ENCODE measurements at regions not wholly inside any gene's neighbourhood (a gene's known extent, or its start where the extent isn't known, plus 50 kb on each side); places are given as distances from the start of the nearest gene placed in this dataset.

DNA sequence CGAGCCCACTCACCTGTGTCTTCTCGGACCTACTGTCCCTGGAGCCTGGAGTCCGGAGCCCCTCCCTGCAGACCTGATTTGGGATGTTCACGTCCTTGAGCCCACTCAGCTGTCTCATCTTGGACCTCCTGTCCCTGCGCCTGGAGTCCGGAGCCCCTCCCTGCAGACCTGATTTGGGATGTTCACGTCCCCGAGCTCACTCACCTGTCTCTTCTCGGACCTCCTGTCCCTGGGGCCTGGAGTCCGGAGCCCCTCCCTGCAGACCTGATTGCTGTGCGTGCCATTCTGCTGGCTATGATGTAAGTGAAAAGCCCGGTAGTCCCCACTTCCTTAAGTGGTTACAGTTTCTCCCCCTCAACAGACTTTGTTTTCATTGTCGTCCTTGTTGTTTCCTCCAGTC, 867.1 kb downstream of the BRD1 start:
- DNase-seq (ENCODE audit: low read depth in 2 of 2) = no peak

DNA sequence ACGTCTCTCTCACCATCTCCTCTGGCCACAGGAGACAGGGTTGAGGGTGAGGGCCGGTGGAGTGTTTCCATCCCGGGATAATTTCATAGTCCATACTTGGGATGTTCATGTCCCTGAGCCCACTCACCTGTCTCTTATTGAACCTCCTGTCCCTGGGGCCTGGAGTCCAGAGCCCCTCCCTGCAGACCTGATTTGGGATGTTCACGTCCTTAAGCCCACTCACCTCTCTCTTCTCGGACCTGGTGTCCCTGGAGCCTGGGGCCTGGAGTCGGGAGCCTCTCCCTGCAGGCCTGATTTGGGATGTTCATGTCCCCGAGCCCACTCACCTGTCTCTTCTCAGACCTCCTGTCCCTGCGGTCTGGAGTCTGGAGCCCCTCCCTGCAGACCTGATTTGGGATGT, 868.2 kb downstream of the BRD1 start:
- no peak for DNase-seq (ENCODE audit: low read depth in 2 of 2)

DNA sequence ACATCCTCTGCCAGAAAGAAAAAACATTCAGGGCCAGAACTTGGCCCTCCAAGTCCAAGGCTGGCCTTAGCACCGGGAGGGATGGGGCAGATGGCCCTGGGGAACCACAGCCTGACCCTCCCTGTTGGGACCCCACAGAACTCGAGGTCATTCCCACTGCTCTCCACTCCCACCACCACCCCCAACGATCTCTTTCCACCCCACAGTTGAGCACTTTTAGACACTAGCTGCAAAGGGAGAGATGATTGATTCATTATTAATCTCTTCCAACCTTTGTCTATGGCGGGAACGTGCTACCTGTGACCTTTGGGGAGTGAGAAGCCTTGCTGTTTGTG, 869.7 kb downstream of the BRD1 start:
- no peak for DNase-seq (ENCODE audit: low read depth in 2 of 2)

DNA sequence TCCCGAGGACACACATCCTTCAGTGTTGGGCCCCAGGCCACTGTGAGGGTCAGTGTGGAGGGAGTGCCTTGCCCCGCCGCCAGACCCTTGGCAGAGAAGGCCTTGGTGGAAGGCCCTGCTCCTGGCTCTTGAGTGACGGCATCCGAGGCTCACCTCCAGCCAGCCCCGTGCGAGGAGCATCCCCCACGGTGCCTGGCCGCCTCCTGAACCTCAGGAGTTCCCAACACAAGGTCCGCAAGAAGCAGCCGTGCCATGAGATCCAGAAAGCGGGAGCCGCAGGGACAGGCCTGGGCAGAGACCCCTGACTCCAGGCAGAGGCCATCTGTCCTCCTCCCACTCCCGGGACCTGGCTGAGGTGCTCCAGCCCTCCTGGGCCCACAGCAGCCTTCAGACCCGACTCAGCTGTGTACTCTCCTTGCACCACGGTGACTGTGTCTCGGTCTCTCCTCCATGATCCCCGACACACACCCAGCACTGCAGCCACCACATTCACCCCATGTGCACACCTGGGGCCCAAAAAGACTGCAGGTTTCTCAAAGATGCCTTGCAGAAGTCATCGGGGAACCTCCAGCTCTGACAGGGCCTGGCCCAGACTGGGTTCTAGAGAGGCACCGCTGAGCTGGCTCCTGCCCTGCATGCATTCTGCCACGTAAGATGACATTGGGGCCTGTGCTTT, 870.2 kb downstream of the BRD1 start:
- no peak for DNase-seq (ENCODE audit: low read depth in 2 of 2)

DNA sequence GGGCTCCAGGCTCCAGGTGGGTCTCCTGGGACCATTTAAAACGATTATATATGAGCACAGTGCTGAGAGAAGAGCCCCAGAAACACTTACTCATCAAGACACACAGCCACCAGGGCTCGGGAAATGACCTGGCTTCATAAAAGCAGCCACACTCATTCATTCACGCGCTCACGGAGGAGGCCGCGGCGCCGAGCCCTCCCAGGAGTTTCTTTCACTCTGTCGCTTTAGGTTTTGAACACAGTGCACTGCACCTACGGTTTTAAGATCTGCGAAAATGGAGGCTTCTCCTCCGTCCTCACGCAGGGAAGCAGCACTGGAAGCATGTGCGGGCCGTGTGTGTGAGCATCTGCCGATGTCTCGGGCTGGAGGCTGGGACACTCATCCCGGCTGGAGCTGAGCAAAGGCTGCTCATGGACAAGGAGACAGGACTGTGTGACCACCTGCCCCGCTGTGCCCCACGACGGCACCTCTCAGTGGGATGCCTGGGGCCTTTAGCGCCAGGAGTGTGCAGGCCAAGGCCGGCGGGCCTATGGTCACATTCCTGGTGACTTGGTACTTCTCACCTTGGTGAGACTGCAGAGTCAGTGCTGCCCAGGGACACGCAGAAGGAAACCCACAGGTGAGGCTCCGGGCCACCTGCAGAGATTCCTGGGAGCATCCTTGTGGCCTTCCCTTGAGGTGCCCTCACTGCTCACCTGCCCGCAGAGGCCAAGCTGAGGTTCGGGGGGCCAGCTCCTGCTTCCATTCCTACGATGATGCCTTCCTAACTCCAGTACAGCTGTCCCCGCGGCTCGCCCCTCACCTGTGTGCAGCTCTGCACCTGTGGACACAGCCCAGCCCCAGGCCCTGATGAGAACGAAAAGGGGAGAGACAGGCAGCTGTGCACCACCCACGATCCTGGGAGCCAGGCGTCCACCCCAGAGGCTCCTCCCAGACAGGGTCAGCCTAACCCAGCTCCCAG, 872.0 kb downstream of the BRD1 start:
- DNase-seq (ENCODE audit: low read depth in 2 of 2) = no peak

DNA sequence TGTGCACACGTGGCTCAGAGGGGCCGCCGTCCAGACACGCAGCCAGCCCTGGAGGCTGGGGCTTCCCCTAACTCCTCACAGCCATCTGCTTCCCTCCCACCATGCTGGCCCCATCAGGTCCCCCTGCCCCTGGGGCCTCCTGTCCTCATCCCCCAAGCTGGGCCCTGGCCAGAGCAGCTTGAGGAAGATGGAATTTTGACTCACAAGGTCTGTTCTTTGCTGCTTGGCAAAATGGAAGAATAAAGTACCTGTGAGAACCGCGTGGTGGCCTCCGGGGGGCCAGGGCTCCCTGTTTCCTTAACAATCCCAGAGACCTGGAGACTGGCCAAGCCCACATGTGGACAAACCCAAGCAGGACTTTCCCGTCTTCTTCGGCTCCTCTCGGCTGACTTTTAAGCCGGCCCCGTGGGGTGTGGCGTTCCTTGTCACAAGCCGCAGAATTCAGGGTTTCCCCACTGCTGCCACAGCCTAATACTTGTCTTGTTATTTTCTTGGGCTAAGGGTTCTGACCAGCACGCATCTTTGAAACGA, 872.8 kb downstream of the BRD1 start:
- DNase-seq (ENCODE audit: low read depth in 2 of 2) = no peak

DNA sequence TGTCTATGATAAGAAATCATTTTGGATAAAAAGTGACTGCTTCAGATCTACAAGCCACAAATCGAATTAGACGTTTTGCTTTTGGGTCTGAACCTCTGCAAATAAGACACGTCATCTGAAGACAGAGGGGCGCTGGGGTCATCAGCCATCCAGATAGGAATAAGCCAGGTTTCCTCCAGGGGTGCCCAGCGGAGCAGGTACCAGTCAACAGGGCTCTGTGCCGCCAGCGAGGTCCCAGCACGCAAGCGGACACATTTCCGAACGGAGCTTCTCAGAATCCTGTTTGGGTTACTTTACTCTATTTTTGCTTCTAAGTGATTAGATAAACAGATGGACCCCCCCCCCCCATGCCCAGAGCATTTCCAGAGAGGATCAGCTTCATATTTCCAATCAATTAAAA, 873.8 kb downstream of the BRD1 start:
- DNase-seq (ENCODE audit: low read depth in 2 of 2) = no peak

DNA sequence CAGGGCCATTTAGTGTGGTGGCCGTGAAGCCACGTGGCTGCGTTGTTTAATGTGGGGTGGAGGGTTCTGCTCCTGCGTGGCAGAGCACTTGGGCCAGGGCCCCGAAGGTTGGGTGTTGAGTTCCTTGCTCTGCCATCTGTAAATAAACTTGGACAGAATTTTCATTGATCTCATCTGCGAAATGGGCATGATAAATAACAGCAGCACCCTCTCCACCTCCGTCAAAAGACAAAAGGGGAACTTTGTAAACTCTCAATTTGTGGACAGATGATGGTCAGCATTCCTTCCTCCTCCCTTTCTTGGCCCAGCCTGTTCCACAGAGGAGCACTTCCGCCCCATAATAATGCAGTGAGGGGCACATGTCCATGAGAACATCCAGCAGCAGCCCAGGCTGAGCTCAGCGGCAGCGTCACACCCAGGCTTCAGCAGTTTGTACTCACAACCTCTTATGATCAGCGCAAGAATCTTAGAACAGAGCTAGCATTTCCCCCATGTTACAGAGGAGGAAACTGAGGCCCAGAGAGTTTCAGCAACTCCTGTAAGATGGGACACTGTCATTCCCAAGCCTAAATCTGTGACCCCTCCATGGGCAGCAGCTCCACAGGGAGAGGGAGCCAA, 874.5 kb downstream of the BRD1 start:
- DNase-seq (ENCODE audit: low read depth in 2 of 2) = no peak

DNA sequence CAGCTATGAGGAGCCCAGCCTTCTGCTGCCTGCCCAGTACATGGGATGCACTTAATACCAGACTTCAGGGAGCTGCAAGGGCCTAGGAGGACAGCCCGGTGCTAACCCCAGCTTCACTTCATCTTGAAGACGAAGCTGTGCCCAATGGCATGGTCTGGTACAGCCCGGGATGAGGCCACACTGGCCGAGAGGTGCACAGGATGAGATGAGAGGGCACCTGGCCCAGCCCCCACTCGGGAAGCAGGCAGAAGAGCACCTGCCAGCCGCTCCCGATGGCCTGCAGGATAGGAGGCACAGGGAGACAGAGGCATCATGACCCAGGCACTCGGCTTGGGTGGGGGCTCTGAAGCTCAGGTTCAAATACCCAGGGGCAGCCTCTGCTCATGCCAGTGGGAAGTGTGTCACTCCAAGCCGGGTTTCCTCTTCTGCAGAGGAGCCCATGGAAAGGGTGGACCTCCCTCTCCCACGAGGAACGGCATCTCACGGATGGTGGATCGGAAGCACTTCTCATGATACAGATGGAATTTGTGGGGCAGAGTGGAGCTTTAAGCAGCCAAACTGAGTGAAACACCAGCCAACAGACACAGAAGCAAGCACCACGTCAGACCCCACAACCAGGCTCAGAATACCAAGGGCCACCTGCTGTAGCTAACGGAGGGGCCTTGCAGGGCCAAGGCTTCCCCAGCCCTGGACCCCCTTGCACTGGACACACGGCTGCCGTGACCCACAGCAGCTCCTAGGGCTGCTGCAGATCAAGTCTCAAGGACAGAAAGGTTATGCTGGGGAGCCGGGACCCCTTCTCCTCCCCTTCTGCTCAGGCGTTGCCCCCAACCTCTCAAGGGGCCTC, 875.2 kb downstream of the BRD1 start:
- no peak for DNase-seq (ENCODE audit: low read depth in 2 of 2)

DNA sequence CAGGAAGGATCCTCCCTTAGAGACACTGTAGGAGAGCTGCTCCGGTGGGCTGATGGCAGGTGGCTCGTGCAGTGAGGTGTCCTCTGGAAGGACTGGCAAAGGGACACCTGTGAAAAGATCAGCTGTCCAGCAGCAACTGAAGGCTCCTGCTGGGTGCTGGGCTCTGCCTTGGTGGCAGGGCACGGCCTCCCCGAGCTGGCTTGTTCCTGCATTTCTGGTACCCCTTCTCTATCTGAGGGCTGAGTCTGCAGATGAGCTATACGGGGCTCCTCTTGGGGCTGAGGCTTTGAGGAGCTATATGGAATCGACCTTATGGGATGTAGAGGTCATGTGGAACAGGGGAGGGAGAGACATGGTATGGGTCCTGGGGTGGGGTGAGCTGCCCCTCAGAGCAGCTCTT, 875.8 kb downstream of the BRD1 start:
- no peak for DNase-seq (ENCODE audit: low read depth in 2 of 2)

DNA sequence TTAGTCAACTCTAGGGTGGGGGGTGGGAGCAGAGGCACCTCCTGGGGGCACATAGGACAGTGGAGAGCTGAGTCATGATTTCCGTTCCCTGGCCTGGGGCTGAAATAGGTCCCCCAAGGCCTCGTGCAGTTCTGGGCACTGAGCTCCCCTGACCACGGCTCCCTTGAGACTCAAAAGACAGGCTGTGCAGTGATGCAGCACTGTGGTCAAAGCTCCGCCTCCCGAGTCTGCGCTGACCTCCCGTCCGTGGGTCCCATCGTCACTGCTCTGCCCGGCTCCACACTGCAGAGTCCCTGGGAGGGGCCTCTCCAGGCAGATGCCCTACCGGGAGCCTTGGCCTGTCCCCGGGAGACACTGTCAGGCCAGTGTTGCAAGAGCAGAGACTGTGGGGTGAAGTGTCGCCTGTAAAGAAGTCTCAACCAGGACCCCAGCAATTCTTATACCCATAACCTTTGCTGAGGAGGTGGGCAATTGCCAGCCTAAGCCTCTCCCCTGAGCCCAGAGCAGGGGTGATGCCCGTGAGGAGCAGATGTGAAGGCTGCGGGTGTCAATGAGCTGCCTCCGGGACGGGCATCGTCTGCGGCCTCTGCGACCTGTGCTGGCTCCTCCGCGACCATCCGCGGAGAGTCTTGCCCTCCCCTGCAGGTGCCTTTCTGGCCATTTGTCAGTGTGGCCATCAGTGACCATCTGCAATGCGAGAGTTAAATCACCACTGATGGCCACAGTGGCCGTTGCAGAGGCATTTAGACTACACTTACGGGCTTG, 877.3 kb downstream of the BRD1 start:
- DNase-seq (ENCODE audit: low read depth in 2 of 2) = no peak

DNA sequence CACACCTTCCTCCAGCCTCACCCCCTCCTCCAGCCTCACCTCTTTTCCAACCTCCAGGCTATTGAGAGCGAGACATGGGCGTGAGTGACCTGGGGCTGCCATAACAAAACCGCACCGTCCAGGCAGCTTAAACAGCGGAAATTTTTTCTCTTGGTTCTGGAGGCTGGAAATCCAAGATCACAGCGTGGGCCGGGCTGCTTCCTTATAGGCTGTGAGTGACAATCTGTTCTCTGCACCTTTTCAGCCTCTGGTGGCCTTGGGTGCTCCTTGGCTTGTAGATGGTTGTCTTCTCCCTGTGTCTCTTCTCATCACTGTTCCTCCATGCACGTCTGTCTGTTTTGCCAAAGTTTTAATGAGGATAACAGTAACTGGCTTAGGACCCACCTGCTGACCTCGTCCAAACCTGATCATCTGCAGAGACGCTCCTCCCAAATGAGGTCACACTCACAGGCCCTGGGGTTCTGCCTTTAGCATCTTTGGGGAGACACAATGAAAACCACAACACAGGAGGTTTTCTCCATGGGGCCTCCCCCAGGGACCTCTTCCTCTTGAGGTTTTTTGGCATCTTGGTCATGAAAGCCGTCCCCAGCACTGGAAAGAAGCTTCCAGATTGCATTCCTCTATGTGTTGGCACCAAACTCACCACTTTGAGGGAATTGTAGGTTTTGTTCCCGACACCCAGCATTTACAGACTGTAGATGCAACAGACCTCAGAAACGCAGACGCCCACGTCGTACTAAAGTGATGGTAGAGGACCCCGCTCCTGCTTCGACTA, 878.1 kb downstream of the BRD1 start:
- no peak for DNase-seq (ENCODE audit: low read depth in 2 of 2)

DNA sequence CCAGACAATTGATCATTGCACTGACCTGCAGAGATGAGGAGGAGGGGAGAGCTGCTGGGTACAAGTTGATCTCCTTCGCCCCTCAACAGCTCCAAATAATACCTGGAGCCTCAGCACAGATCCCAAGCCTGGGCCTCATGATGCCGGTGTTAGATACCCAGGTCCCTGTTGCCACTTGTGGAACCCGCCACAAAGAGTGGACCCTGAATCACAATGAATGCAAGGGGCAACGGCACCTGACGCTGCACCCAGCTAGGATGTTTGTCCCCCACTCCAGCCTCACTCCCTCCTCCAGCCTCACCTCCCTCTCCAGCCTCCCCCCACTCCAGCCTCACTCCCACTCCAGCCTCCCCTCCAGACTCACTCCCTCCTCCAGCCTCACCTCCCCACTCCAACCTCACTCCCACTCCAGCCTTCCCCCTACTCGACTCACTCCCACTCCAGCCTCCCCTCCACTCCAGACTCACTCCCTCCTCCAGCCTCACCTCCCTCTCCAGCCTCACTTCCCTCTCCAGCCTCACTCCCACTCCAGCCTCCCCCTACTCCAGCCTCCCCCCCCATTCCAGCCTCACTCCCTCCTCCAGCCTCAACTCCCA, 879.0 kb downstream of the BRD1 start:
- DNase-seq (ENCODE audit: low read depth in 2 of 2) = no peak

DNA sequence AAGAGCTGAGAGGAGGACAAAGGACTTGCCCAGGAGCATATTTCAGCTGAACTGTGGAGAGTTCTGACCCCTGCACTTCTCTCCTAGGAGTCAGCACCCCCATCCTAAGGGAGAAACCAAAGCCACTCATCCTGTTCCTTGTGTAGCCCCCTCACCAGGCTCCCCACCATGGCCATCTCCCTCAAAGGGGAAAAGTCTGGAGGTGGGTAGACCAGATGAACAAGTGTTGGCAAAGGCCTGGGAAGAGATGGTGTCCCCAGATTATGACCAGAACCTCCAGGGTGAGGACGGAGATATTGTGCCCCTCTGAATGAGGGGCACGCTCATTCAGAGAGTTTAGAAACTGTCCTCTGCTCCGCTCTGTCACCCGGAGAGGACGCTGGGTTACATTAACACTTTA, 880.0 kb downstream of the BRD1 start:
- no peak for DNase-seq (ENCODE audit: low read depth in 2 of 2)

DNA sequence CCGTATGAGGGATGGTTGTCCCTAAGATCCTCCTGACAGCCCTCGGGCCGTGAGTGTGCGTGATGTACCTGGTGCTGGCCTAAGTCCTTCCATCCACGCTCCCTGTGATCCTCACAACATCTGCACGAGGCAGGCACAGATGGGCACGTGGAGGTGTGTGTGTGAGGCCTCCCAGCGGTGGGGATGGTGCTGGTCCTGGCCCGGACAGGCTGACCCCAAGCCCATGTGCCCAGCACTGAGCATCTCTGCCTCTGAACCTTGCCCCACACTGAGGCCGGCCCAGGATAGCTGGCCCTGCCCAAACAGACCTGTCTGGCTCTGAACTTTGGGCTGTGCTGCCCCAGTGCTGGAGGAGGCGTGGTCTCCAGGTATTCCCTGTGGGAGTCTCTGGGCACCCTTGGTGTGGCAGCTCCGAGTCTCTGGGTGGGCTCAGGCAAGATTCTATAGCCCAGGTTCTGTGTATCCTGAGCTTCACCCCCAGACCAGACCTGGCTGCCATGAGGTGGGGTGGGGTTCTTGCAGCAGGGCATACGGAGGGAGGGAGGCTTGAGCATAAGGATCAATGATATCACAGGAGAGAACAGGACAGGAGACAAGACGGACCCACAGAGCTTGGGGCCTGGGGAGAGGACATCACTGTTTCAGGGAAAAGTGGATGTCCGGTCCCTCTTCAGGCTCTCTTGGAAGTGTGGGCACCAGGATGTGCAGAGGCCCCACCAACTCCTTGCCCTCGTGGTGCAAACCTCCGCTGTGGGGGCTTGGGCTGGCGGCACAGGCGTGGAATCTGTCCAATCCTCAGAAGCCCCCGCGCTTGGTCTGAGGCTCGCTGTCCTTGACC, 881.8 kb downstream of the BRD1 start:
- no peak for DNase-seq (ENCODE audit: low read depth in 2 of 2)

DNA sequence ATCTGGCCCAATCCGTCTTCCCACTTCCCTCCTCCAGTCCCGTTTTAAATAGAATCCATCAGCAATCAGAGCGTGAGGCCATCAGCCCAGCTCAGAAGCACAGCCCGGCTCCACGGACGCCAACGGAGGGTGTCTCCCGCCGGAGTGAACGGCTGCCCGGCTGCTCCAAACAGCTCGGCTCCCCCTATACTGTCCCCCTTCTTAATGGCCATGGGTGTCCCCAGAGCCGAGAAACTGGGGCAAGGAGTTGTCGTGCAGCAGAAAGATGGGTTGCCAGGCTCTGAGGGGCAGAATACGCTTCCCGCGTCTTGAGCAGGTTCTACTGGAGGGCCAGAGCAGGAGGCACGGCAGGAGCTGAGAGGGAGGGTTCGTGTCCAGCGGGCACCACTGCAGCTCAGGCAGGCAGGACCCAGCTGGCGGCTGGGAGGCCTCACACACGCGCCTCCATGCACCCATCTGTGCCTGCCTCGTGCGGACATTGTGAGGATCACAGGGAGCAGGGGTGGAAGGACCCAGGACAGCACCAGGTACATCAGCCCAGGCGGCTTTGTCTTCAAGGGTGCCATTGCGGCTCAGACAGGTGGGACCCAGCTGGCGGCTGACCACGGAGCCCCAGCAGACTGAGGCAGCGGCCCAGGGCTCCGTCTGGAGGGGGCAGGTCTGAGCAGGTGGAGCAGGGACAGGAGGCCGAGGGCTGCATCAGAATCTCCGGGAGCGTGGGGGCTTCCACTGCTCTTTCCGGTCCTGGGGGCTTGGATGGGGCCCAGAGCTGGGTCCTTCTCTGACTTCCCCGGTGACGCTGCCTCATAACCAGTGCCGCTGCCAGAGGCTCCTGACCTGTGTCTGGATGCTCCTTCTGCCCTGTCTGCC, 882.7 kb downstream of the BRD1 start:
- no peak for DNase-seq (ENCODE audit: low read depth in 2 of 2)

DNA sequence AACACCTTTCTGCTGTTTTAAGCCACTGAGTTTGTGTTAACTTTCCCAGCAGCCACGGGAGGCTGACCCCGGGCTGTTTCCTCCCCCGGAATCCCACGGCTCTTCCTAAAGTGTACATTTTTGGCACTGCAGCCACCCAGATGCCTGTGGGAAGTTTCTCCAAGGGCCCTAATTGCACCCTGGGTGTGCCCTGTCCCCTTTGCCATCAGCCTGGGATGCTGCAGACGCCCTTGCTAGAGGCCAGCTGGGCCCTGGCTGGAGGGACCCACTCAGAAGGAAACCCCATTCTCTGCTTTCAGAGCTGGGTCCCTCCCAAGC, 883.3 kb downstream of the BRD1 start:
- no peak for DNase-seq (ENCODE audit: low read depth in 2 of 2)
